ENCODE measurements at regions not wholly inside any gene's neighbourhood (a gene's known extent, or its start where the extent isn't known, plus 50 kb on each side); places are given as distances from the start of the nearest gene placed in this dataset.

DNA sequence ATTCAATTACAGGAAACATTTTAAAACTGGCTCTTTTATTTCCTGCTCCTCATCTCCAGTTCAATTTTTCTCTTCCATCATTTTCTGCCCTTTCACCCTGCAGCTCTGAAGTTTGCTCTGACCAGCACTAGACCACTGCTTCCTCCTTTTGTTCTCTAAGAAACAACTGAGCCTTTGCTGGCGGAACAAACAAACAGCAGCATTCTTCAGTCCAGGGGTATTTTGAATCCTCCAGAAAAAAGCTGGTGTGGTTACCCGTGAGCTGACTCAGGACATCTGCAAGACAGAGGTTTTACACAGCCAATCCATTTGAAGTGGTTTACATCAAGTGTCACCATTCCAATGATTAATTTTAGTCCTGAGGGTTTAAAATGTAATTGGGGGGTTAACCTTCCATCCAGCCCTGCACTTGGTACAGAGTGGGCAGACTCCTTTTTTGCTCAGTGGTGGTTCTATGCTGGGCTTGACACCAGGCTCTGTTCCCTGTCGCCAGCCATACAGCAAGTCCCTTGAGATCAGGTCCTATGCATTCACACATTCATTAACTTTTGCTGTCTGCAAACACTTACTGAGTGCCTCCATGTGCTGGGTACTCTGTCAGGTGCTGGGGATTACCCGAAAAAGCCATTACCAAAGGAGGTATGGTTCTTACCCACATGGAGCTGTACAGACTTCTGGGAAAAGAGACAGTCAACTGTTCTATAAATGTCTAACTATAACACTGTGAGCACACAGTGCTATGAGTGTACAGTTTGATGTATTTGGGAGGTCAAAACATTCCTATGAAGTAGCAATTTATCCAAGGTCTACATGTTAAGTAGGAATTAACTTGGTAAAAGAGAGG lies 909.4 kb upstream of the GYPC start:
- FAIRE-seq, result no peak
- Histone ChIP-seq H3K27ac (ENCODE audit: low read depth in 2 of 2, low read length in 2 of 2) (no peak overlapping the region), H3K9me3 (ENCODE audit: control insufficient read depth in 2 of 3, insufficient read depth in 1 of 3, low read length in 3 of 3) (no peaks in the 10 kb centered on the region), H3K9ac (ENCODE audit: low read length in 3 of 3) (no peak overlapping the region), H3K4me1 (ENCODE audit: control insufficient read depth in 2 of 3, insufficient read depth in 2 of 3, low read depth in 1 of 3, low read length in 3 of 3) (no peaks in the 10 kb centered on the region), H3K4me3 (ENCODE audit: low read length in 3 of 3) (no peak overlapping the region), H3K36me3 (ENCODE audit: control insufficient read depth in 2 of 3, insufficient read depth in 3 of 3, low read length in 3 of 3) (no peaks in the 10 kb centered on the region), H3K27me3 (ENCODE audit: control insufficient read depth, insufficient read depth, low read length) (no peaks in the 10 kb centered on the region)
- TF ChIP-seq, protein P1, sequence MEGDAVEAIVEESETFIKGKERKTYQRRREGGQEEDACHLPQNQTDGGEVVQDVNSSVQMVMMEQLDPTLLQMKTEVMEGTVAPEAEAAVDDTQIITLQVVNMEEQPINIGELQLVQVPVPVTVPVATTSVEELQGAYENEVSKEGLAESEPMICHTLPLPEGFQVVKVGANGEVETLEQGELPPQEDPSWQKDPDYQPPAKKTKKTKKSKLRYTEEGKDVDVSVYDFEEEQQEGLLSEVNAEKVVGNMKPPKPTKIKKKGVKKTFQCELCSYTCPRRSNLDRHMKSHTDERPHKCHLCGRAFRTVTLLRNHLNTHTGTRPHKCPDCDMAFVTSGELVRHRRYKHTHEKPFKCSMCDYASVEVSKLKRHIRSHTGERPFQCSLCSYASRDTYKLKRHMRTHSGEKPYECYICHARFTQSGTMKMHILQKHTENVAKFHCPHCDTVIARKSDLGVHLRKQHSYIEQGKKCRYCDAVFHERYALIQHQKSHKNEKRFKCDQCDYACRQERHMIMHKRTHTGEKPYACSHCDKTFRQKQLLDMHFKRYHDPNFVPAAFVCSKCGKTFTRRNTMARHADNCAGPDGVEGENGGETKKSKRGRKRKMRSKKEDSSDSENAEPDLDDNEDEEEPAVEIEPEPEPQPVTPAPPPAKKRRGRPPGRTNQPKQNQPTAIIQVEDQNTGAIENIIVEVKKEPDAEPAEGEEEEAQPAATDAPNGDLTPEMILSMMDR (IDR thresholded peaks at IDR 0.05; ENCODE audit: borderline replicate concordance, extremely low read depth, insufficient read depth), result no peak
- DNase-seq, result peak in 2 of 5 donors; percentile 15 to 34
- intact Hi-C loops (cut with DNase I), result no loop called here

DNA sequence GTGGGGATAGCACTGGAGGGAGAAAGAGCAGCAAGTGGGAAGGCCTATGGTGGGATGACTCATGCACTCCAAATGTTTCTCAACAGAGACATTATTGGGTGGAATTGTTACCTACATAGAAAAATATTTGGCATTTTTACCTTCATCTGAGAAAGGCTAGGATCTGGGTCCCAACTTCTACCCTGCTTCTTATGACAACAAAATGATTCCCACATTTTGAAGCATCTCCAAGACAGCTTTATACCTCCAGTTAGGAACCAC lies 908.9 kb upstream of the GYPC start:
- no peaks in the 10 kb centered on the region for H3K36me3 ChIP-seq (ENCODE audit: control insufficient read depth in 2 of 3, insufficient read depth in 3 of 3, low read length in 3 of 3)
- TF ChIP-seq, protein P1 (IDR thresholded peaks at IDR 0.05; ENCODE audit: borderline replicate concordance, extremely low read depth, insufficient read depth), result no peak
- no peak overlapping the region for H3K4me3 ChIP-seq (ENCODE audit: low read length in 3 of 3)
- no peaks in the 10 kb centered on the region for H3K9me3 ChIP-seq (ENCODE audit: control insufficient read depth in 2 of 3, insufficient read depth in 1 of 3, low read length in 3 of 3)
- no peak overlapping the region for H3K27ac ChIP-seq (ENCODE audit: low read depth in 2 of 2, low read length in 2 of 2)
- H3K9ac ChIP-seq (ENCODE audit: low read length in 3 of 3), result no peak overlapping the region
- intact Hi-C loops (cut with DNase I), result no loop called here
- DNase-seq (no peak), FAIRE-seq (no peak)
- H3K4me1 ChIP-seq (ENCODE audit: control insufficient read depth in 2 of 3, insufficient read depth in 2 of 3, low read depth in 1 of 3, low read length in 3 of 3), result no peaks in the 10 kb centered on the region
- no peaks in the 10 kb centered on the region for H3K27me3 ChIP-seq (ENCODE audit: control insufficient read depth, insufficient read depth, low read length)

DNA sequence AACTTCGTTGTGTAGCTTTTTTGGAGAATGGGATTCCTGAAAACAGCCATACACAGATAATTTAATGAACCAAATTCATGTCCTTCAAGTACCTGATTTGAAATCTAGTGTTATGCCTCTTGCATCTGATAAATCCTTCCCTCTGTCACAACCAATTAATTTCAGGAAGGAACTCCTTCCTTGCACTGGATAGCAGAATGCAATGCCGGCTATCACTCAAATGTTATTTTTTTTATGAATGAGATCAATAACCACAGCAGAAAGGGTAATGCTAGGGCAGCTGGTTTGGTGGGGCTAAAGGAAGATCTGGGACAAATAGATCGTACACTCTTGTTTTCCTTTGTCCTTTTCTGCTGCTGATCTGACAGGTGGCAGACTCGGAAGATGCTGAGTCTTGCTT lies 899.5 kb upstream of the GYPC start:
- intact Hi-C loops (cut with DNase I), result no loop called here
- FAIRE-seq (no peak), DNase-seq (no peak)
- H3K4me1 ChIP-seq (ENCODE audit: control insufficient read depth in 2 of 3, insufficient read depth in 2 of 3, low read depth in 1 of 3, low read length in 3 of 3), result no peaks in the 10 kb centered on the region
- H3K4me3 ChIP-seq (ENCODE audit: low read length in 3 of 3), result no peak overlapping the region
- no peaks in the 10 kb centered on the region for H3K9me3 ChIP-seq (ENCODE audit: control insufficient read depth in 2 of 3, insufficient read depth in 1 of 3, low read length in 3 of 3)
- no peak overlapping the region for H3K27ac ChIP-seq (ENCODE audit: low read depth in 2 of 2, low read length in 2 of 2)
- TF ChIP-seq, protein P1 (IDR thresholded peaks at IDR 0.05; ENCODE audit: borderline replicate concordance, extremely low read depth, insufficient read depth), result no peak
- H3K9ac ChIP-seq (ENCODE audit: low read length in 3 of 3), result no peak overlapping the region
- H3K36me3 ChIP-seq (ENCODE audit: control insufficient read depth in 2 of 3, insufficient read depth in 3 of 3, low read length in 3 of 3), result no peaks in the 10 kb centered on the region
- H3K27me3 ChIP-seq (ENCODE audit: control insufficient read depth, insufficient read depth, low read length), result no peaks in the 10 kb centered on the region

DNA sequence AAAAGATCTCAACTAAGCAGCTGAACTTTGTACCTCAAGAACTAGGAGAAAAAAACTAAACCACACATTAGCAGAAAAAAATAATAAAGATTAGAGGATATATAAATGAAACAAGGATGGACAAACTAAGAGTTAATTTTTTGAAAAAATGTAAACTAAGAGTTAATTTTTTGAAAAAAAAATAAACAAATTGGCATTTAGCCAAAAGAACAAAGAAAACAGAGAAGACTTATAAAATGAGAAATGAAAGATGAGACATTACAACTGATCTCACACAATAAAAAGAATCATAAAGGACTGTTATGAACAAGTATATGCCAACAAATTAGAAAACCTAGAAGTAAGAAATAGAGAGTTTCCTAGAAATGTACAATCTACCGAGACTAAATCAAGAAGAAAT lies 859.2 kb upstream of the GYPC start:
- no peaks in the 10 kb centered on the region for H3K36me3 ChIP-seq (ENCODE audit: control insufficient read depth in 2 of 3, insufficient read depth in 3 of 3, low read length in 3 of 3)
- no peak overlapping the region for H3K9ac ChIP-seq (ENCODE audit: low read length in 3 of 3)
- TF ChIP-seq, protein P1 (IDR thresholded peaks at IDR 0.05; ENCODE audit: borderline replicate concordance, extremely low read depth, insufficient read depth), result no peak
- peaks cover 0 to 2% (median 0%) of the 10 kb centered on the region in 3 donors for H3K9me3 ChIP-seq (ENCODE audit: control insufficient read depth in 2 of 3, insufficient read depth in 1 of 3, low read length in 3 of 3)
- FAIRE-seq (peak; percentile 85), DNase-seq (no peak)
- H3K4me1 ChIP-seq (ENCODE audit: control insufficient read depth in 2 of 3, insufficient read depth in 2 of 3, low read depth in 1 of 3, low read length in 3 of 3), result no peaks in the 10 kb centered on the region
- no peak overlapping the region for H3K27ac ChIP-seq (ENCODE audit: low read depth in 2 of 2, low read length in 2 of 2)
- intact Hi-C loops (cut with DNase I), result no loop called here
- H3K27me3 ChIP-seq (ENCODE audit: control insufficient read depth, insufficient read depth, low read length), result no peaks in the 10 kb centered on the region
- H3K4me3 ChIP-seq (ENCODE audit: low read length in 3 of 3), result no peak overlapping the region
